Thymus (tissue), 11 donors: ENCODE measurements at regions not wholly inside any gene's neighbourhood (a gene's known extent, or its start where the extent isn't known, plus 50 kb on each side); places are given as distances from the start of the nearest gene placed in this dataset.

Experiments used
- DNase-seq, 9 donors: peaks; one replicate each; pipeline ENCODE4 v3.0.0-alpha.2; 2013; ENCODE audit warnings: low spot score in 9 of 9, low read depth in 6 of 9, missing footprints in 1 of 9
- H3K27ac ChIP-seq, 2 donors: one replicate each; pipeline ENCODE4 v1.5.1; 2013; ENCODE audit warnings: control low read depth in 1 of 2, low read depth in 1 of 2, low read length in 1 of 2, mild to moderate bottlenecking in 1 of 2, moderate library complexity in 1 of 2
- H3K27me3 ChIP-seq, 2 donors: one replicate each; pipeline ENCODE4 v1.5.1; 2013; ENCODE audit warnings: low read length in 1 of 2; ENCODE audit not compliant: control insufficient read depth in 2 of 2, insufficient read depth in 1 of 2
- H3K36me3 ChIP-seq, 2 donors: one replicate each; pipeline ENCODE4 v1.5.1; 2013; ENCODE audit warnings: low read length in 1 of 2, mild to moderate bottlenecking in 1 of 2, moderate library complexity in 1 of 2; ENCODE audit not compliant: control insufficient read depth in 2 of 2, insufficient read depth in 2 of 2
- H3K4me1 ChIP-seq, 2 donors: one replicate each; pipeline ENCODE4 v1.5.1; 2013; ENCODE audit warnings: low read length in 2 of 2; ENCODE audit not compliant: control insufficient read depth in 2 of 2, insufficient read depth in 2 of 2
- H3K4me3 ChIP-seq, 2 donors: one replicate each; pipeline ENCODE4 v1.5.1; 2013; ENCODE audit warnings: low read length in 2 of 2, control low read depth in 1 of 2, mild to moderate bottlenecking in 1 of 2
- H3K9me3 ChIP-seq, 2 donors: one replicate each; pipeline ENCODE4 v1.5.1; 2013; ENCODE audit warnings: low read length in 1 of 2, mild to moderate bottlenecking in 1 of 2; ENCODE audit not compliant: control insufficient read depth in 2 of 2, insufficient read depth in 1 of 2
- WGBS: extraction: QIAGEN DNeasy Blood & Tissue Kit; methylation state at CpG from one replicate; pipeline ENCODE4 v1.1.7; 2013; 5-methylcytosine and 5-hydroxymethylcytosine counted together
- donor health status: healthy.

DNA sequence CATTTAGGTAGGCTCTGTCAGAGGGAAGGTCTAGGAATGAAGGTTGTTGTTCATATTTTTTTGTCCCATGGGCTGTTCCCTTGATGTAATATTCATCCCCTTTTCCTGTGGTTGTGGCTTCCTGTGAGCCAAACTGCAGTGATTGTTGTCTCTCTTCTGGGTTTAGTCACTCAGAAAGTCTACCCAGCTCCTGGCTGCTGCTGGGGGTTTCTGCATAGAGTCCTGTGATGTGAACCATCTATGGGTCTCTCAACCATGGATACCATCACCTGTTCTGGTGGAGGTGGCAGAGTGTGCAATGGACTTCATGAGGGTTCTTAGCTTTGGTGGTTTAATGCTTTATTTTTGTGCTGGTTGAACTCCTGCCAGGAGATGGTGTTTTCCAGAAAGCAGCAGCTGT is 122.8 kb downstream of the ZC4H2 start:
- H3K36me3 ChIP-seq = no peaks in the 10 kb centered on the region
- H3K27me3 ChIP-seq = no peaks in the 10 kb centered on the region
- DNase-seq = no peak
- no peak overlapping the region for H3K27ac ChIP-seq
- H3K4me1 ChIP-seq = no peaks in the 10 kb centered on the region
- no peak overlapping the region for H3K4me3 ChIP-seq
- no peaks in the 10 kb centered on the region for H3K9me3 ChIP-seq

DNA sequence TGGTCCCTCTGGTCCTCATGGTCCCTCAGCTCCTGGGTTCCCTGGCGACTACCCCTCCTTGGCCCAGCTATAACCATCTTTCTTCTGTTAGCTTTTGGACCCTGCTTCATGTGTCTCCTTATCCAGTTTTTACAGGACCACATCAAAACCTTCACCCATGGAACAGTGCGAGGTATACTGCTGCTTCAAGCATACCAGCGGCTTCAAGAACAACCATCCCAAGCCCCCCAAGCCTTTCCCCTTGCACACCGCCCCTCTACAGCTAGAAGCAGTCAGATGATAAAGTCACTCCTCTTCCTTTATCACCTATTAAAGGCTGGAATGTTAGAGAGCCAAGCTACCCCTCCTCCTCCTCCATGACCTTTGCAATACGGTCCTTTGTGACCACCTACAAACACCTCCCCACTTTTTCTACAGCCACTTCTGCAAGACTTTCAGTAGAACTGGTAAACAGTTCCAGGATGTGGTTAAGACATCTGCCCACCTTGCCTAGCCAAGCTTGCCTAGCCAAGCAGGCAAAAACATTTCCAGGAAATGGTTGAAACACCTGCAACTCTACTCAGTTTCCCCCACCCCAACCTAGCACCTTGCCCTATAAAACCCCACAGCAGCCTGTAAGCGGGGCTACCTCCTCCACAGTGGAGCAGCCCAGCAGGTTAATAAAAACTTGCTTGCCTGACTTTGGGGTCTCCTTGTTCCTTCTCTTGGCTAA is 125.7 kb downstream of the ZC4H2 start:
- Histone ChIP-seq H3K4me3 (no peak overlapping the region), H3K27me3 (no peaks in the 10 kb centered on the region), H3K4me1 (no peaks in the 10 kb centered on the region), H3K27ac (peak overlapping the region; percentile 47 to 64), H3K36me3 (no peaks in the 10 kb centered on the region), H3K9me3 (no peaks in the 10 kb centered on the region)
- DNase-seq = peak in 2 of 9 donors; percentile 3 to 28
- 77% methylated on average over 6 of the region's 6 CpGs for WGBS

DNA sequence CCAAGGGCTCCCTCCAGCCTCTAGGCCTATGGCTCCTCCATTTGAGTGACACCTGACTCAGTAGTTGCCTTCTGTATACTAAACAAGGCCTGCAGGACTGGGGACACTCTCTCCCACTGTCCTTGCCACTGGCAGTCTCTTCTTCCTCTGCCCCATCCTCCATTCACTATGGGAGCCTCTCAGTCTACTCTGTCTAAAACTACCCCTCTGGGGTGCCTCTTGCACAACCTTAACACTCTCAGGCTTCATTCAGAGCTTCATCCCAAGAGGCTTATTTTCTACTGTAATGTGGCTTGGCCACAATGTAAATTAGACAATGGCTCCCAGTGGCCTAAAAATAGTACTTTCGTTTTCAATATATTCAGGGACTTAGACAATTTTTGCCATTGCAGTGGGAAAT is 133.0 kb downstream of the ZC4H2 start:
- H3K9me3 ChIP-seq = peaks cover 0 to 16% of the 10 kb centered on the region in 2 donors
- H3K27me3 ChIP-seq = no peaks in the 10 kb centered on the region
- no peak overlapping the region for H3K4me3 ChIP-seq
- H3K36me3 ChIP-seq = no peaks in the 10 kb centered on the region
- 92% methylated on average over 1 of the region's 1 CpG for WGBS
- no peak for DNase-seq
- H3K4me1 ChIP-seq = peaks cover 0 to 3% of the 10 kb centered on the region in 2 donors
- peak overlapping the region in 1 of 2 donors; percentile 64 for H3K27ac ChIP-seq

DNA sequence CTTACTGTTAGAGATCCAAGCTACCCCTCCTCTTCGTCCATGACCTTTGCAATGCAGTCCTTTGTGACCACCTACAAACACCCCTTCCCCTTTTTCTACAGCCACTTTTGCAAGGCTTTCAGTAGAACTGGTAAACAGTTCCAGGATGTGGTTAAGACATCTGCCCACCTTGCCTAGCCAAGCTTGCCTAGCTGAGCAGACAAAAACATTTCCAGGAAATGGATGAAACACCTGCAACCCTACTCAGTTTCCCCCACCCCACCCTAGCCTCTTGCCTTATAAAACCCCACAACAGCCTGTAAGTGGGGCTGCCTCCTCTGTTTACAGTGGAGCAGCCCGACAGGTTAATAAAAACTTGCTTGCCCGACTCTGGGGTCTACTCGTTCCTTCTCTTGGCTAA is 133.8 kb downstream of the ZC4H2 start:
- 74% methylated on average over 4 of the region's 4 CpGs for WGBS
- Histone ChIP-seq H3K36me3 (no peaks in the 10 kb centered on the region), H3K27me3 (no peaks in the 10 kb centered on the region), H3K4me3 (no peak overlapping the region), H3K27ac (peak overlapping the region in 1 of 2 donors; percentile 64), H3K9me3 (peaks cover 0 to 16% of the 10 kb centered on the region in 2 donors), H3K4me1 (peaks cover 0 to 3% of the 10 kb centered on the region in 2 donors)
- peak in 2 of 9 donors; percentile 8 to 31 for DNase-seq

DNA sequence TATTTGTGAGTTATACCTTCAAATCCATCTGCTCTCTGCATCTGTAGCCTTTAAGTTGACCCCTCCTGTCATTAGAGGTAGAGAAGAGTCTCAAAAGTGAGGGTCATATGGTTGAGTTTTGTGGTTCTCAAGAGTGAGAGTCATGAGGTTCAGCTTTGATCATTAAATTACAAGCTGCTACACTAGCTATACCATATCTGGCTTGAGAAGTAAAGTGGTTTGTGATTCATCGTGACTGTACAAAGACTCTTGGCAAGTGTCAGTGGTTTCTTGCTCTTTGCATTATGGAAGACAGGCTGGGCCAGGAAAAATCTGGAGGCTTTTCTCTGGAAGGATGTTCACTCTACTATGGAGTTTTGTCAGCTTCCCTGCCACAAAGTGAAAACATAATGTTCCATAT is 170.6 kb downstream of the ZC4H2 start:
- no peaks in the 10 kb centered on the region for H3K36me3 ChIP-seq
- H3K27me3 ChIP-seq = no peaks in the 10 kb centered on the region
- DNase-seq = no peak
- H3K4me3 ChIP-seq = no peak overlapping the region
- peaks cover 0 to 16% of the 10 kb centered on the region in 2 donors for H3K9me3 ChIP-seq
- 95% methylated on average over 1 of the region's 1 CpG for WGBS
- H3K27ac ChIP-seq = no peak overlapping the region
- no peaks in the 10 kb centered on the region for H3K4me1 ChIP-seq

DNA sequence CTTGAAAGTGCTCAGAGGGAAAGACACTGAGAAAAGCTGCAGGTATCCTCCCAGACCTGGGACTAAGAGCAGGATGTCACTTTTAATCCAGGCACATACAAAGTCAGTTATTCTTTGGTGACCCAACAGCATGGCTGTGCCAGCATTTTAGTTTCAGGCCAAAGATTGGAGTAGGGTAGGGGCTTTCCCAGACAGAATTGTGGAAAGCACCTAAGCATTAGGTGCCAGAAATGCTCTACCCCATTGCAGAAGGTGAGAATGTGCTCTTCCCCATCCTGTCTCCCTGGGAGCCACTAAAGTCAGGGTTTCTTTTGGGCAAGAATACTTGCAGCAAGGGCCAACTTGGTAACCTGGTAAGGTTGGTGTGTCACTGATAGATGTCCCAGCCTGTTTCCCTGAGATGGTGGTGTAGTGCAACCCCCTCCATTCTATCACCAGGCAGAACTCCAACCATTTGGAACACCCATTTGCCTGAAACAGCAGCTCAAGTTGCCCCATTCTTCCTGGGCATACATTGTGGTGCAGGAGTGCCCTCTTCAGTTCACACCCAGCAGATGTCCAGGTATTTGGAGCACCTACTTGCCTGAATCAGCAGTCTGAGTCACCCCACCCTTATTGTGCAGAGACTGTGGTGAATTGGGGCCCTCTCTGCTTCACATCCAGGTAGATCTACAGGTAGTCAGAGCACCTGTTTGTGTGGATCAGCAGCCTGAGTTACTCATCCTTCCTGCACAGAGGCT is 183.5 kb downstream of the ZC4H2 start:
- no peak for DNase-seq
- no peak overlapping the region for H3K4me3 ChIP-seq
- H3K4me1 ChIP-seq = no peaks in the 10 kb centered on the region
- peaks cover 0 to 11% of the 10 kb centered on the region in 2 donors for H3K9me3 ChIP-seq
- no peaks in the 10 kb centered on the region for H3K36me3 ChIP-seq
- H3K27me3 ChIP-seq = no peaks in the 10 kb centered on the region
- no peak overlapping the region for H3K27ac ChIP-seq

DNA sequence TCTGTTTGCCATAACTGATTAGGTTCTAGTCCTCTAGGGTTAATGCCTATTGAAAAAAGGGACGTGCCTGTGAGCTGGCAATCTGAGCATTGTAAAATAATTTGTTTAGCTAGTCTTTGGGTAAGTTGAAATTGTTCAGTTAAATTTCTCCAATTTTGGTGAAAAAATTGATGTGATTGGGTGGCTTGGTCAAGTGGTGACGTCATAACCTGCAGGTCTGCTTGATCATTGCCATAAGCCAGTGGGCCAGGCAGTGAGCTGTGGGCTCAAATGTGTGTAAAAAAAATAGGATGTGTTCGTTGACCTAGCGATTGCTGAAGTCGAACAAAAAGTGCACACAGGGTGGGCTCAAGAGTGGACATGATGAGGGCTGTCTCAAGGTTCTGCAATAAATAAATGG is 193.3 kb downstream of the ZC4H2 start:
- H3K4me3 ChIP-seq = no peak overlapping the region
- no peaks in the 10 kb centered on the region for H3K9me3 ChIP-seq
- H3K27me3 ChIP-seq = no peaks in the 10 kb centered on the region
- 91% methylated on average over 5 of the region's 5 CpGs for WGBS
- DNase-seq = no peak
- no peaks in the 10 kb centered on the region for H3K36me3 ChIP-seq
- no peaks in the 10 kb centered on the region for H3K4me1 ChIP-seq
- H3K27ac ChIP-seq = no peak overlapping the region

DNA sequence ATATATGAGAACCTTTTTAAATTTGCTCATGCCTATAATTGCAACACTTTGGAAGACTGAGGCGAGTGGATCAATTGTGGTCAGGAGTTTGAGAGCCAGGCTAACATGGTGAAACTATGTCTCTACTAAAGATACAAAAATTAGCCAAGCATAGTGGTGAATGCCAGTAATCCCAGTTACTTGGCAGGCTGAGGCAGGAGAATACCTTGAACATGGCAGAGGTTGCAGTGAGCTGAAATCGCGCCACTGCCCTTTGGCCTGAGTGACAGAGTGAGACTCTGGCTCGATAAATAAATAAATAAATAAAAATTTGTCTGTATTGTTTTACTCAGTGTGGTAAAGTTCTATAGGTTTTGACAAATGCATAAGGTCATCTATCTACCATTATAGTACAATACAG is 218.2 kb downstream of the ZC4H2 start:
- no peak for DNase-seq
- WGBS = 93% methylated on average over 4 of the region's 4 CpGs
- Histone ChIP-seq H3K9me3 (no peaks in the 10 kb centered on the region), H3K27ac (no peak overlapping the region), H3K27me3 (no peaks in the 10 kb centered on the region), H3K4me1 (no peaks in the 10 kb centered on the region), H3K36me3 (no peaks in the 10 kb centered on the region), H3K4me3 (no peak overlapping the region)

DNA sequence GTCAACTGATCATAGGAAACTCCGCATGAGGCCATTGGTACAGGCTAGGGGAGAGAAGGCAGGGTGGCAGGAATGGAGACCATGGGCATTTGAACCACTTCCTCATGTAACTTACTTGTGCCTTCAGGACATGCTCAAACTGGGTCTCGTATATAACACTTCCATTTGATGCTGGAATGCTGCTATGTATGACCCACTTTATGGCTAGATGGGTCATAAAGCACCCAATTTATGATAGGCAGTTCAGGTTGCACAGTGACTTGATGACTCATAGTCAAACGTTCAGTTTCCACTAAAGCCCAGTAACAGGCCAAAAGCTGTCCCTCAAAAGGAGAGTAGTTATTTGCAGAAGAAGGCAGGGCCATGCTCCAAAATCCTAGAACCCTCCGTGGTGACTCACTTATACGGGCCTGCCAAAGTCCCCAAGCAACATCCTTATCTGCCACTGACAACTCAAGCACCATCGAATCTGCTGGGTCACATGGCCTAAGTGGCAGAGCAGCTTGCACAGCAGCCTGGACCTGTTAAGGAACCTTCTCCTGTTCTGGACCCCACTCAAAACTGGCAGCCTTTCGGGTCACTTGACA is 236.4 kb downstream of the ZC4H2 start:
- WGBS = 89% methylated on average over 7 of the region's 7 CpGs
- Histone ChIP-seq H3K27me3 (no peaks in the 10 kb centered on the region), H3K4me1 (no peaks in the 10 kb centered on the region), H3K9me3 (peaks cover 0 to 4% of the 10 kb centered on the region in 2 donors), H3K4me3 (no peak overlapping the region), H3K27ac (no peak overlapping the region), H3K36me3 (no peaks in the 10 kb centered on the region)
- DNase-seq = no peak
